Prostate gland (tissue), 2 donors: ENCODE measurements at regions not wholly inside any gene's neighbourhood (a gene's known extent, or its start where the extent isn't known, plus 50 kb on each side); places are given as distances from the start of the nearest gene placed in this dataset.

Experiments
- DNase-seq: peaks from one replicate; pipeline ENCODE4 v3.0.0-alpha.2; 2019; ENCODE audit warnings: low spot score
- H3K27ac ChIP-seq, 2 donors: fragments of 200-600 bp; sonication (generic); 2 replicates each; pipeline ENCODE4 v1.5.1; 2017 to 2019
- H3K27me3 ChIP-seq: fragments of 200-600 bp; sonication (generic); replicated peaks from 2 replicates; pipeline ENCODE4 v1.5.1; 2019; ENCODE audit not compliant: insufficient read depth
- H3K36me3 ChIP-seq, 2 donors: fragments of 200-600 bp; sonication (generic); 1 replicate in 1 of 2; 2 replicates in 1 of 2; pipeline versions ENCODE4 v1.5.1 to v1.8.1; 2017 to 2019
- H3K4me1 ChIP-seq: fragments of 200-600 bp; sonication (generic); replicated peaks from 2 replicates; pipeline ENCODE4 v1.5.1; 2019
- H3K4me3 ChIP-seq, 2 donors: fragments of 200-600 bp; sonication (generic); 2 replicates each; pipeline ENCODE4 v1.5.1; 2017 to 2019
- H3K9me3 ChIP-seq: fragments of 200-600 bp; sonication (generic); 2 replicates; pipeline ENCODE4 v1.5.1; 2017
- POLR2A ChIP-seq: fragments of 450-650 bp; IDR thresholded peaks from one replicate; pipeline ENCODE4 v1.6.1; 2016; ENCODE audit warnings: antibody characterized with exemption, mild to moderate bottlenecking
- POLR2AphosphoS5 ChIP-seq: sonication (generic); formaldehyde crosslinking; IDR thresholded peaks from one replicate; pipeline ENCODE4 v1.6.1; 2017; ENCODE audit warnings: antibody characterized with exemption
- WGBS: methylation state at CpG from one replicate; pipeline ENCODE4 v1.1.5; 2018; 5-methylcytosine and 5-hydroxymethylcytosine counted together
- intact Hi-C: fragments of 100-400 bp; cut with DNase I; formaldehyde crosslinking; loops from one replicate; pipeline ENCODE4 v1.14.2; 2022
- TF ChIP-seq, protein P1 (sequence below), 4 experiments: fragments of 200-600 bp in 2 of 4; fragments of 450-650 bp in 2 of 4; sonication (generic) in 2 of 4; IDR thresholded peaks; 1 replicate in 3 of 4; 2 replicates in 1 of 4; pipeline ENCODE4 v1.5.1; 2016 to 2019; ENCODE audit warnings: antibody characterized with exemption in 4 of 4, mild to moderate bottlenecking in 2 of 4, moderate library complexity in 2 of 4

DNA sequence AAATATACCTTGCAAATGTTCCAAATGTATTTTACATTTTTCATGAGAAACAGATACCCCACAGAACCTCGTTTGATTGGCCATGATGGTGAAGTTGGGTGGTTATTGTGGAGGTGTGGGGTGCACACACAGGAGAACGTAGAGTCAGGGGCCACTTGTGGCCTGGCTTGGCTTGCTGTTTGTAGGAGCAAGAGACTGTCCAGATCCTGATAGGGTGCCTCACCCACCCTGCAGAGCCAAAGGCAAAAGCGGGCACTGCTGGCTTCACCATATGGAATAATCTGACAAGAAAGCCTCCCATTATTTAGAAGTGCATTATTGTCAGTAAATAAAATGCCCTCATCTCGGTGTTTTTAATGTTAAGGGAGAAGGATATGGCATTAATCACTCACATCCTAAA is 330.2 kb downstream of the TEX29 start:
- Histone ChIP-seq H3K4me1 (no peaks in the 10 kb centered on the region), H3K27ac (no peak overlapping the region), H3K9me3 (no peaks in the 10 kb centered on the region), H3K36me3 (no peaks in the 10 kb centered on the region), H3K4me3 (no peak overlapping the region), H3K27me3 (peaks cover 6% of the 10 kb centered on the region)
- intact Hi-C loops: no loop called here
- no peak for TF ChIP-seq POLR2A
- TF ChIP-seq, protein P1, sequence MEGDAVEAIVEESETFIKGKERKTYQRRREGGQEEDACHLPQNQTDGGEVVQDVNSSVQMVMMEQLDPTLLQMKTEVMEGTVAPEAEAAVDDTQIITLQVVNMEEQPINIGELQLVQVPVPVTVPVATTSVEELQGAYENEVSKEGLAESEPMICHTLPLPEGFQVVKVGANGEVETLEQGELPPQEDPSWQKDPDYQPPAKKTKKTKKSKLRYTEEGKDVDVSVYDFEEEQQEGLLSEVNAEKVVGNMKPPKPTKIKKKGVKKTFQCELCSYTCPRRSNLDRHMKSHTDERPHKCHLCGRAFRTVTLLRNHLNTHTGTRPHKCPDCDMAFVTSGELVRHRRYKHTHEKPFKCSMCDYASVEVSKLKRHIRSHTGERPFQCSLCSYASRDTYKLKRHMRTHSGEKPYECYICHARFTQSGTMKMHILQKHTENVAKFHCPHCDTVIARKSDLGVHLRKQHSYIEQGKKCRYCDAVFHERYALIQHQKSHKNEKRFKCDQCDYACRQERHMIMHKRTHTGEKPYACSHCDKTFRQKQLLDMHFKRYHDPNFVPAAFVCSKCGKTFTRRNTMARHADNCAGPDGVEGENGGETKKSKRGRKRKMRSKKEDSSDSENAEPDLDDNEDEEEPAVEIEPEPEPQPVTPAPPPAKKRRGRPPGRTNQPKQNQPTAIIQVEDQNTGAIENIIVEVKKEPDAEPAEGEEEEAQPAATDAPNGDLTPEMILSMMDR (IDR thresholded peaks at IDR 0.05): no peak
- TF ChIP-seq POLR2AphosphoS5: no peak
- no peak for DNase-seq
- 76% methylated on average over 4 of the region's 4 CpGs for WGBS

- DNase-seq: no peak
- intact Hi-C loops: no loop called here
- Histone ChIP-seq H3K4me3 (no peak overlapping the region), H3K4me1 (no peaks in the 10 kb centered on the region), H3K9me3 (no peaks in the 10 kb centered on the region), H3K27ac (no peak overlapping the region), H3K36me3 (no peaks in the 10 kb centered on the region), H3K27me3 (peaks cover 6% of the 10 kb centered on the region)
- 81% methylated on average over 6 of the region's 6 CpGs for WGBS
- TF ChIP-seq POLR2AphosphoS5: no peak
- no peak for TF ChIP-seq POLR2A
- TF ChIP-seq, protein P1 (IDR thresholded peaks at IDR 0.05): no peak
Observed at GRCh38 chr13:111652676-111653075, 332.2 kb downstream of the TEX29 start.

GRCh38 chr13:111654531-111654930 is 334.1 kb downstream of the TEX29 start:
- TF ChIP-seq, protein P1 (IDR thresholded peaks at IDR 0.05): no peak
- TF ChIP-seq POLR2A (no peak), POLR2AphosphoS5 (no peak)
- intact Hi-C loops: no loop called here
- no peaks in the 10 kb centered on the region for H3K9me3 ChIP-seq
- DNase-seq: no peak
- no peaks in the 10 kb centered on the region for H3K36me3 ChIP-seq
- 94% methylated on average over 8 of the region's 8 CpGs for WGBS
- no peaks in the 10 kb centered on the region for H3K4me1 ChIP-seq
- no peak overlapping the region for H3K4me3 ChIP-seq
- no peak overlapping the region for H3K27ac ChIP-seq
- H3K27me3 ChIP-seq: peaks cover 6% of the 10 kb centered on the region

GRCh38 chr13:111656439-111656838 is 336.0 kb downstream of the TEX29 start:
- H3K4me3 ChIP-seq: no peak overlapping the region
- no peaks in the 10 kb centered on the region for H3K36me3 ChIP-seq
- peaks cover 6% of the 10 kb centered on the region for H3K27me3 ChIP-seq
- H3K4me1 ChIP-seq: no peaks in the 10 kb centered on the region
- TF ChIP-seq POLR2A: no peak
- TF ChIP-seq, protein P1 (IDR thresholded peaks at IDR 0.05): no peak
- TF ChIP-seq POLR2AphosphoS5: no peak
- no peaks in the 10 kb centered on the region for H3K9me3 ChIP-seq
- 89% methylated on average over 13 of the region's 19 CpGs for WGBS
- no peak for DNase-seq
- intact Hi-C loops: no loop called here
- H3K27ac ChIP-seq: no peak overlapping the region

GRCh38 chr13:111657013-111657412 is 336.6 kb downstream of the TEX29 start:
- intact Hi-C loops: no loop called here
- WGBS: 56% methylated on average over 5 of the region's 5 CpGs
- Histone ChIP-seq H3K27me3 (peaks cover 6% of the 10 kb centered on the region), H3K4me1 (no peaks in the 10 kb centered on the region), H3K36me3 (no peaks in the 10 kb centered on the region), H3K4me3 (no peak overlapping the region), H3K27ac (no peak overlapping the region), H3K9me3 (no peaks in the 10 kb centered on the region)
- TF ChIP-seq, protein P1 (IDR thresholded peaks at IDR 0.05): no peak
- TF ChIP-seq POLR2AphosphoS5 (no peak), POLR2A (no peak)
- DNase-seq: no peak
